GM12878 (cell line): ENCODE measurements at regions not wholly inside any gene's neighbourhood (a gene's known extent, or its start where the extent isn't known, plus 50 kb on each side); places are given as distances from the start of the nearest gene placed in this dataset.

Experiments
- BMI1 ChIP-seq: fragments of 450-650 bp; IDR thresholded peaks from 2 replicates; pipeline ENCODE4 v1.6.1; 2016; ENCODE audit warnings: mild to moderate bottlenecking, moderate library complexity, borderline replicate concordance
- CBX5 ChIP-seq: sonication (generic); IDR thresholded peaks from 2 replicates; pipeline ENCODE4 v1.6.1; 2016; ENCODE audit warnings: low read depth, moderate library complexity, mild to moderate bottlenecking, inconsistent platforms
- CHD1 ChIP-seq: IDR thresholded peaks from 2 replicates; pipeline ENCODE4 v1.6.1; 2012; ENCODE audit warnings: low read depth, low read length, improper control_type of control experiment
- CHD4 ChIP-seq: fragments of 200-600 bp; sonication (generic); IDR thresholded peaks from 2 replicates; pipeline ENCODE4 v1.6.1; 2016; ENCODE audit warnings: mild to moderate bottlenecking
- JUNB ChIP-seq: IDR thresholded peaks from 2 replicates; pipeline ENCODE4 v1.6.1; 2016; ENCODE audit warnings: antibody characterized with exemption, mild to moderate bottlenecking
- KLF5 ChIP-seq: fragments of 450-650 bp; IDR thresholded peaks from 2 replicates; pipeline ENCODE4 v1.6.1; 2014; ENCODE audit warnings: mild to moderate bottlenecking; ENCODE audit not compliant: partially characterized antibody
- MTA2 ChIP-seq: fragments of 450-650 bp; IDR thresholded peaks from 2 replicates; pipeline ENCODE4 v1.6.1; 2016; ENCODE audit warnings: low read depth, mild to moderate bottlenecking, moderate library complexity
- MTA3 ChIP-seq: IDR thresholded peaks from 2 replicates; pipeline ENCODE4 v1.6.1; 2012; ENCODE audit warnings: low read length, inconsistent platforms, borderline replicate concordance
- NFYA ChIP-seq: IDR thresholded peaks from 2 replicates; pipeline ENCODE4 v1.6.1; 2011; ENCODE audit warnings: low read depth, mild to moderate bottlenecking, low read length, improper control_type of control experiment, borderline replicate concordance
- NR2C1 ChIP-seq: fragments of 450-650 bp; IDR thresholded peaks from 2 replicates; pipeline ENCODE4 v1.6.1; 2017; ENCODE audit warnings: antibody characterized with exemption, mild to moderate bottlenecking, moderate library complexity
- PAX5 ChIP-seq: IDR thresholded peaks from 2 replicates; pipeline ENCODE4 v1.6.1; 2011; ENCODE audit warnings: low read depth, low read length, borderline replicate concordance
- PAX8 ChIP-seq: fragments of 450-650 bp; IDR thresholded peaks from 2 replicates; pipeline ENCODE4 v1.6.1; 2017; ENCODE audit warnings: mild to moderate bottlenecking, moderate library complexity
- RAD21 ChIP-seq: IDR thresholded peaks from 2 replicates; pipeline ENCODE4 v1.6.1; 2011; ENCODE audit warnings: mild to moderate bottlenecking, low read depth, low read length, moderate library complexity; ENCODE audit not compliant: insufficient read depth
- SREBF1 ChIP-seq: IDR thresholded peaks from 2 replicates; pipeline ENCODE4 v1.6.1; 2012; ENCODE audit warnings: mild to moderate bottlenecking, low read length
- TCF7 ChIP-seq: IDR thresholded peaks from 2 replicates; pipeline ENCODE4 v1.6.1; 2014; ENCODE audit warnings: antibody characterized with exemption, borderline replicate concordance
- TF ChIP-seq, protein P1 (sequence below): fragments of 450-650 bp; IDR thresholded peaks from 2 replicates; pipeline ENCODE4 v1.6.1; 2017; ENCODE audit warnings: low read depth, mild to moderate bottlenecking, moderate library complexity
- TF ChIP-seq, protein P2 (sequence below): fragments of 450-650 bp; IDR thresholded peaks from 2 replicates; pipeline ENCODE4 v1.6.1; 2018; ENCODE audit warnings: borderline replicate concordance, mild to moderate bottlenecking; ENCODE audit not compliant: partially characterized antibody
- TF ChIP-seq, protein P3 (sequence below): fragments of 450-650 bp; IDR thresholded peaks from 2 replicates; pipeline ENCODE4 v1.6.1; 2017; ENCODE audit warnings: mild to moderate bottlenecking, moderate library complexity
- TF ChIP-seq, protein P4 (sequence below): IDR thresholded peaks from 2 replicates; pipeline ENCODE4 v1.6.1; 2011; ENCODE audit warnings: borderline replicate concordance, low read depth, mild to moderate bottlenecking, moderate library complexity, low read length; ENCODE audit not compliant: insufficient read depth, poor library complexity, severe bottlenecking

DNA sequence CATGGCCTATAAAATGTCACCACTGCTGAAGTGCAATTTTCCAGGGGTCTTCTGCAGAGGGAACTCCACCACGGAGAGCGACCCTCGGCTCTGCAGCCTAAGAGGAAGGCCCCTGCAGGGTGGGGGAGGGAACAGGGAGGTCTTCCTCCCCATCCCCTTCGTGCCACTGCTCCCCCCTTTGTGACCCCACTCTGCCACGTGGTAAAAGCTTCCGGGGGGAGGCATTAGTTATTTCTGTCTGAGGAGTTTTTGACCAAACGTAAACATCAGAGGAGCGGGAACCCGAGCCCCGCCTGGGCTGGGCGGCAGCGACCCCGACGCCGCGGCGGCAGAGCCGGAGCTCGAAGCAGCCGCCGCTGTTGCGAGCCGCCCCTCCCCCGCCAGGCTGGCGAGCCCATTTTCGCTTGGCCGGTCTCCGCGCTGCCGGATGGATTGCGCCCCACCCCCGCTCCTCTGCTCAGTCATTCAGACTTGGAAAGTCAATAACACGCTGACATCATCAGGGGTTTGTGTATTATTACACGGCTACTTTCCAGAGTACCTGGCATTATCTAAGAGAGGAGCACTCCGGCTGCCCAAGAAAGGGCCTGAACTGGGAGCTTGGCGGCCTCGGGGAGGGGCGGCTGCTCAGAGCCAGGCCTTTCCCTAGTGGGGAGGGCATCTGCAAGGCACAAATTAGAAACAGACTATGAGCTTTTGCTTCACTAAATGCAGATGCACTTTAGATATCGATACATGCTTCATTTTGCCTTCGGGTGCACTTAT, 162.5 kb upstream of the TBL1XR1 start (continued):
- TF ChIP-seq, protein P1, sequence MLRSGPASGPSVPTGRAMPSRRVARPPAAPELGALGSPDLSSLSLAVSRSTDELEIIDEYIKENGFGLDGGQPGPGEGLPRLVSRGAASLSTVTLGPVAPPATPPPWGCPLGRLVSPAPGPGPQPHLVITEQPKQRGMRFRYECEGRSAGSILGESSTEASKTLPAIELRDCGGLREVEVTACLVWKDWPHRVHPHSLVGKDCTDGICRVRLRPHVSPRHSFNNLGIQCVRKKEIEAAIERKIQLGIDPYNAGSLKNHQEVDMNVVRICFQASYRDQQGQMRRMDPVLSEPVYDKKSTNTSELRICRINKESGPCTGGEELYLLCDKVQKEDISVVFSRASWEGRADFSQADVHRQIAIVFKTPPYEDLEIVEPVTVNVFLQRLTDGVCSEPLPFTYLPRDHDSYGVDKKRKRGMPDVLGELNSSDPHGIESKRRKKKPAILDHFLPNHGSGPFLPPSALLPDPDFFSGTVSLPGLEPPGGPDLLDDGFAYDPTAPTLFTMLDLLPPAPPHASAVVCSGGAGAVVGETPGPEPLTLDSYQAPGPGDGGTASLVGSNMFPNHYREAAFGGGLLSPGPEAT: peak; percentile 84
- TF ChIP-seq PAX8 (no peak), CHD4 (no peak), KLF5 (peak; percentile 71), NFYA (no peak), PAX5 (peak; percentile 95), JUNB (peak; percentile 71), CBX5 (peak; percentile 99), TCF7 (no peak), MTA2 (no peak), RAD21 (peak; percentile 61), SREBF1 (no peak), CHD1 (no peak), NR2C1 (peak; percentile 63), MTA3 (peak; percentile 93), BMI1 (no peak)
- TF ChIP-seq, protein P2, sequence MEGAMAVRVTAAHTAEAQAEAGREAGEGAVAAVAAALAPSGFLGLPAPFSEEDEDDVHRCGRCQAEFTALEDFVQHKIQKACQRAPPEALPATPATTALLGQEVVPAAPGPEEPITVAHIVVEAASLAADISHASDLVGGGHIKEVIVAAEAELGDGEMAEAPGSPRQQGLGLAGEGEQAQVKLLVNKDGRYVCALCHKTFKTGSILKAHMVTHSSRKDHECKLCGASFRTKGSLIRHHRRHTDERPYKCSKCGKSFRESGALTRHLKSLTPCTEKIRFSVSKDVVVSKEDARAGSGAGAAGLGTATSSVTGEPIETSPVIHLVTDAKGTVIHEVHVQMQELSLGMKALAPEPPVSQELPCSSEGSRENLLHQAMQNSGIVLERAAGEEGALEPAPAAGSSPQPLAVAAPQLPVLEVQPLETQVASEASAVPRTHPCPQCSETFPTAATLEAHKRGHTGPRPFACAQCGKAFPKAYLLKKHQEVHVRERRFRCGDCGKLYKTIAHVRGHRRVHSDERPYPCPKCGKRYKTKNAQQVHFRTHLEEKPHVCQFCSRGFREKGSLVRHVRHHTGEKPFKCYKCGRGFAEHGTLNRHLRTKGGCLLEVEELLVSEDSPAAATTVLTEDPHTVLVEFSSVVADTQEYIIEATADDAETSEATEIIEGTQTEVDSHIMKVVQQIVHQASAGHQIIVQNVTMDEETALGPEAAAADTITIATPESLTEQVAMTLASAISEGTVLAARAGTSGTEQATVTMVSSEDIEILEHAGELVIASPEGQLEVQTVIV: no peak
- TF ChIP-seq, protein P3, sequence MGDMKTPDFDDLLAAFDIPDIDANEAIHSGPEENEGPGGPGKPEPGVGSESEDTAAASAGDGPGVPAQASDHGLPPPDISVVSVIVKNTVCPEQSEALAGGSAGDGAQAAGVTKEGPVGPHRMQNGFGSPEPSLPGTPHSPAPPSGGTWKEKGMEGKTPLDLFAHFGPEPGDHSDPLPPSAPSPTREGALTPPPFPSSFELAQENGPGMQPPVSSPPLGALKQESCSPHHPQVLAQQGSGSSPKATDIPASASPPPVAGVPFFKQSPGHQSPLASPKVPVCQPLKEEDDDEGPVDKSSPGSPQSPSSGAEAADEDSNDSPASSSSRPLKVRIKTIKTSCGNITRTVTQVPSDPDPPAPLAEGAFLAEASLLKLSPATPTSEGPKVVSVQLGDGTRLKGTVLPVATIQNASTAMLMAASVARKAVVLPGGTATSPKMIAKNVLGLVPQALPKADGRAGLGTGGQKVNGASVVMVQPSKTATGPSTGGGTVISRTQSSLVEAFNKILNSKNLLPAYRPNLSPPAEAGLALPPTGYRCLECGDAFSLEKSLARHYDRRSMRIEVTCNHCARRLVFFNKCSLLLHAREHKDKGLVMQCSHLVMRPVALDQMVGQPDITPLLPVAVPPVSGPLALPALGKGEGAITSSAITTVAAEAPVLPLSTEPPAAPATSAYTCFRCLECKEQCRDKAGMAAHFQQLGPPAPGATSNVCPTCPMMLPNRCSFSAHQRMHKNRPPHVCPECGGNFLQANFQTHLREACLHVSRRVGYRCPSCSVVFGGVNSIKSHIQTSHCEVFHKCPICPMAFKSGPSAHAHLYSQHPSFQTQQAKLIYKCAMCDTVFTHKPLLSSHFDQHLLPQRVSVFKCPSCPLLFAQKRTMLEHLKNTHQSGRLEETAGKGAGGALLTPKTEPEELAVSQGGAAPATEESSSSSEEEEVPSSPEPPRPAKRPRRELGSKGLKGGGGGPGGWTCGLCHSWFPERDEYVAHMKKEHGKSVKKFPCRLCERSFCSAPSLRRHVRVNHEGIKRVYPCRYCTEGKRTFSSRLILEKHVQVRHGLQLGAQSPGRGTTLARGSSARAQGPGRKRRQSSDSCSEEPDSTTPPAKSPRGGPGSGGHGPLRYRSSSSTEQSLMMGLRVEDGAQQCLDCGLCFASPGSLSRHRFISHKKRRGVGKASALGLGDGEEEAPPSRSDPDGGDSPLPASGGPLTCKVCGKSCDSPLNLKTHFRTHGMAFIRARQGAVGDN: no peak
- TF ChIP-seq, protein P4, sequence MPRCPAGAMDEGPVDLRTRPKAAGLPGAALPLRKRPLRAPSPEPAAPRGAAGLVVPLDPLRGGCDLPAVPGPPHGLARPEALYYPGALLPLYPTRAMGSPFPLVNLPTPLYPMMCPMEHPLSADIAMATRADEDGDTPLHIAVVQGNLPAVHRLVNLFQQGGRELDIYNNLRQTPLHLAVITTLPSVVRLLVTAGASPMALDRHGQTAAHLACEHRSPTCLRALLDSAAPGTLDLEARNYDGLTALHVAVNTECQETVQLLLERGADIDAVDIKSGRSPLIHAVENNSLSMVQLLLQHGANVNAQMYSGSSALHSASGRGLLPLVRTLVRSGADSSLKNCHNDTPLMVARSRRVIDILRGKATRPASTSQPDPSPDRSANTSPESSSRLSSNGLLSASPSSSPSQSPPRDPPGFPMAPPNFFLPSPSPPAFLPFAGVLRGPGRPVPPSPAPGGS: peak; percentile 84
